SJSA1 (cell line): ENCODE measurements at regions not wholly inside any gene's neighbourhood (a gene's known extent, or its start where the extent isn't known, plus 50 kb on each side); places are given as distances from the start of the nearest gene placed in this dataset.

Experiments used
- DNase-seq, 2 experiments: peaks; one replicate each; pipeline ENCODE4 v3.0.0-alpha.2; 2015 to 2020; ENCODE audit warnings: low spot score in 2 of 2, low read depth in 1 of 2
- H3K27ac ChIP-seq: fragments of 250-450 bp; sonication (Bioruptor Pico); 2 replicates; pipeline ENCODE4 v1.5.1; 2020; ENCODE audit warnings: mild to moderate bottlenecking, moderate library complexity
- H3K27me3 ChIP-seq: fragments of 250-450 bp; sonication (Bioruptor Pico); replicated peaks from 2 replicates; pipeline ENCODE4 v1.5.1; 2020; ENCODE audit warnings: mild to moderate bottlenecking, moderate library complexity
- H3K36me3 ChIP-seq: fragments of 250-450 bp; sonication (Bioruptor Pico); 2 replicates; pipeline ENCODE4 v1.5.1; 2020; ENCODE audit warnings: mild to moderate bottlenecking
- H3K4me1 ChIP-seq: fragments of 250-450 bp; sonication (Bioruptor Pico); replicated peaks from 2 replicates; pipeline ENCODE4 v1.6.1; 2021; ENCODE audit warnings: mild to moderate bottlenecking
- H3K4me3 ChIP-seq: fragments of 250-450 bp; sonication (Bioruptor Pico); 2 replicates; pipeline ENCODE4 v1.5.1; 2020; ENCODE audit warnings: mild to moderate bottlenecking
- H3K9me3 ChIP-seq: fragments of 250-450 bp; sonication (Bioruptor Pico); replicated peaks from 2 replicates; pipeline ENCODE4 v1.5.1; 2020; ENCODE audit warnings: mild to moderate bottlenecking

- Histone ChIP-seq H3K27me3 (no peaks in the 10 kb centered on the region), H3K36me3 (no peaks in the 10 kb centered on the region), H3K27ac (no peak overlapping the region), H3K4me1 (peaks cover 10% of the 10 kb centered on the region), H3K9me3 (0 out of 2 replicates have a peak, but pooled peaks cover 4% of the 10 kb centered on the region), H3K4me3 (no peak overlapping the region)
- DNase-seq, result no peak
These were observed 150.0 kb downstream of the BTBD3 start for GRCh38 chr20:12067686-12068085.

DNA sequence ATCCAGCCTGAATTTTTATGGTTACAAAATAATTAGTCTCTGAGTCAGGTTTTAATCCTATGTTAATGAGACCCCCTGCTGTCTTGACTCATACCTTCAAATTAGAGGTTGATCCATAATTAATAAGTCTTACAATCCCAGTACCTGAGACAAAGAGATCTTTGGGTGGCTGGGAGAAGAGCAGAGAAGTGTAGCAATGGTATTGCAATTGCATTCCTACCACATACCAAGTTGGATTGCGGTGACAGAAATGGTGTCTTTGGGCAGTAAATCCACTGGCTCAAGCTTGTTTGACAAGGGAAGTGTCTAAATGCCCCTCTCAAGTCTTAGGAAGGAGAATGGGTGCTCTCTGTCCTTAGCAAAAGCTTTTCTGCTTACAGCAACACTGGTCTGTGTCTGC is 150.4 kb downstream of the BTBD3 start:
- DNase-seq, result no peak
- peaks cover 11% of the 10 kb centered on the region for H3K4me1 ChIP-seq
- no peak overlapping the region for H3K4me3 ChIP-seq
- H3K27me3 ChIP-seq, result no peaks in the 10 kb centered on the region
- H3K36me3 ChIP-seq, result no peaks in the 10 kb centered on the region
- H3K9me3 ChIP-seq, result 0 out of 2 replicates have a peak, but pooled peaks cover 4% of the 10 kb centered on the region
- no peak overlapping the region for H3K27ac ChIP-seq

- Histone ChIP-seq H3K27ac (no peak overlapping the region), H3K9me3 (0 out of 2 replicates have a peak, but pooled peaks cover 4% of the 10 kb centered on the region), H3K4me3 (no peak overlapping the region), H3K4me1 (peaks cover 11% of the 10 kb centered on the region), H3K27me3 (no peaks in the 10 kb centered on the region), H3K36me3 (no peaks in the 10 kb centered on the region)
- DNase-seq, result no peak
These were observed 151.5 kb downstream of the BTBD3 start for GRCh38 chr20:12069181-12069580.

- no peak overlapping the region for H3K27ac ChIP-seq
- H3K27me3 ChIP-seq, result no peaks in the 10 kb centered on the region
- no peak overlapping the region for H3K4me3 ChIP-seq
- H3K4me1 ChIP-seq, result peaks cover 11% of the 10 kb centered on the region
- no peaks in the 10 kb centered on the region for H3K36me3 ChIP-seq
- H3K9me3 ChIP-seq, result no peaks in the 10 kb centered on the region
- no peak for DNase-seq
These were observed 154.7 kb downstream of the BTBD3 start for GRCh38 chr20:12072221-12072953.

- Histone ChIP-seq H3K27ac (no peak overlapping the region), H3K4me3 (no peak overlapping the region), H3K36me3 (no peaks in the 10 kb centered on the region), H3K4me1 (peaks cover 11% of the 10 kb centered on the region), H3K9me3 (no peaks in the 10 kb centered on the region), H3K27me3 (no peaks in the 10 kb centered on the region)
- peak in 1 of 2 experiments; percentile 46 for DNase-seq
These were observed 155.2 kb downstream of the BTBD3 start for GRCh38 chr20:12072954-12073264.

DNA sequence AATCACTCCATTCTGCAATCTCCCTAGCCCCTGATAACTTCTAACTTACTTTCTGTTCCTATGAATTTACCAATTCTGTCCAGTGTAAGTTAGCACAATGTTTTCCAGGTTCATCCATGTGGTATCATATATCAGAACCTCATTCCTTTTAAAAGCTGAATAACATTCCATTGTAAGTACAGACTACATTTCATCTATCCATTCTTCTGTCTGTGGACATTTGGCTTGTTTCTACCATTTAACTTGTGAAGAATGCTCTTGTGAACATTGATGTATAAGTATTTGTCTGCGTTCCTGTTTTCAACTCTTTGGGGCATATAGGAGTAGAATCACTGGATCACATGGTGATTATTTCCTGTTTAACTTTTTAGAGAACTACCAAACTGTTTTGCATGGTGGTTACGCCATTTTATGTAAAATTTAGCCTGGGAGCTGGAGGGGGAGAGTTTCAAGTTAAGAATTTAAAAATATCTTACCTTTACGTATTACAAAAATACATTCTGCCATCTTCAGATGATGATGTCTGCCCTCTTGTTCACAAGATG is 156.5 kb downstream of the BTBD3 start:
- DNase-seq, result no peak
- peaks cover 11% of the 10 kb centered on the region for H3K4me1 ChIP-seq

DNA sequence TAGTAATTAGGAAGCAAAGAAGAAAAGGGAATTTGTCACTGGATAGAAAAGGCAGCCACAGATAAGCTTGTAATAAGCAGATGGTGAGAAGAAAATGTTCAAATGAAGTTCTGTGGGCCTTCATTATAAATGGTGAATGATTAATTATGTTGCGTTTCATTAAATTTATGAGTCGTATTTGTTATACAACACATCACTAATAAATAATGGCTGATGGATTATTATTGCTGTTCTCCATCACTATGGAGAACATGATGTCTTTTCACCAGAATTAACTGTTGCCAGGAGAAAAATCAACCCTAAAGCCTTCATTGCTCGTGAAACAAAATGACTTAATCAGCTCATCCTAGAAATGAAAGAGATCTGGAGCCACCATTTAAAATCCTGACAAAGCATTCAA is 158.5 kb downstream of the BTBD3 start:
- Histone ChIP-seq H3K27me3 (no peaks in the 10 kb centered on the region), H3K4me3 (no peak overlapping the region), H3K9me3 (no peaks in the 10 kb centered on the region), H3K27ac (no peak overlapping the region), H3K4me1 (peaks cover 11% of the 10 kb centered on the region), H3K36me3 (no peaks in the 10 kb centered on the region)
- no peak for DNase-seq

More for the DNA sequence above, 156.5 kb downstream of the BTBD3 start:
- H3K36me3 ChIP-seq, result no peaks in the 10 kb centered on the region
- H3K9me3 ChIP-seq, result no peaks in the 10 kb centered on the region
- H3K27me3 ChIP-seq, result no peaks in the 10 kb centered on the region
- no peak overlapping the region for H3K27ac ChIP-seq
- no peak overlapping the region for H3K4me3 ChIP-seq

DNA sequence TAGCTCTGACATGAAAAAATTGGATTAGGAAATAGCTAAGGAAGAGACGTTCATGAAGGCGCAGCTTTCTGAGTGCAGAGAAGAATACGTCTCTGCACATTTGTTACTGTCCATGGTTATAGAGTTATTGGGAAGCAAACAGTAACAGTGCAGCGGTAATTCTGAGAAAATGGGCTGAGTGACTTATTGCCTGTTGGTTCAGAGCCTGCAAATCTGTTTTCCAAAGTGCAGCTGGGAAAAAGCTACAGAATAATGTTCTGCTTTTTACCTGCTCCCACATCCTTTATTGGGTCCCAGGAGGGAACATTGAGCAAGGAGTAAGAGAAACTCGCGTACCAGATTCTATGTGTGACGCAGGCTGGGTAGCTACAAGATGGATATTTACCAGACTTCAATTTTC is 160.2 kb downstream of the BTBD3 start:
- no peak for DNase-seq
- Histone ChIP-seq H3K4me3 (no peak overlapping the region), H3K9me3 (no peaks in the 10 kb centered on the region), H3K27ac (no peak overlapping the region), H3K36me3 (no peaks in the 10 kb centered on the region), H3K4me1 (no peaks in the 10 kb centered on the region), H3K27me3 (no peaks in the 10 kb centered on the region)

- Histone ChIP-seq H3K27me3 (no peaks in the 10 kb centered on the region), H3K27ac (no peak overlapping the region), H3K36me3 (no peaks in the 10 kb centered on the region), H3K9me3 (no peaks in the 10 kb centered on the region), H3K4me3 (no peak overlapping the region), H3K4me1 (no peaks in the 10 kb centered on the region)
- DNase-seq, result no peak
These were observed 161.8 kb downstream of the BTBD3 start for GRCh38 chr20:12079490-12079889.

GRCh38 chr20:12083269-12083668 is 165.6 kb downstream of the BTBD3 start:
- no peaks in the 10 kb centered on the region for H3K4me1 ChIP-seq
- no peak overlapping the region for H3K27ac ChIP-seq
- no peak overlapping the region for H3K4me3 ChIP-seq
- H3K36me3 ChIP-seq, result no peaks in the 10 kb centered on the region
- H3K9me3 ChIP-seq, result 0 out of 2 replicates have a peak, but pooled peaks cover 3% of the 10 kb centered on the region
- H3K27me3 ChIP-seq, result no peaks in the 10 kb centered on the region
- no peak for DNase-seq

DNA sequence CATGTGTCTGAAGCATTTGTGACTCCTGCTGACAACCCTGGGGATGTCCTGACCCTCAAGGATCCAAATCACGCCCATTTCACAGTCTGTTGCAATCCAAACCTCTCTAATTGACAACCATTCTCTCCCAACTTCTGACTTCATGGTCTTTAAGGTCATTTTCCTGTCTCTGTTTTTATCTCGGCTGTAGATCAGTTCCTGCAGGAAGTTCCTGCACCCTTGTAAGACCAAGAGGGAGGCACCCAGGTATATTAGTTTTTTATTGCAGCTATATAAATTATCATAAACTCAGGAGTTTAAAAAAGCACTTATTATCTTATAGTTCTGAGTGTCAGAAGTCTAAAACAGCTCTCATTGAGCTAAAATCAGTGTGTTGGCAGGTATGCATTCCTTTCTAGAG is 166.8 kb downstream of the BTBD3 start:
- no peak for DNase-seq

GRCh38 chr20:12086359-12086758 is 168.7 kb downstream of the BTBD3 start:
- Histone ChIP-seq H3K27me3 (no peaks in the 10 kb centered on the region), H3K4me3 (no peak overlapping the region), H3K36me3 (no peaks in the 10 kb centered on the region), H3K9me3 (0 out of 2 replicates have a peak, but pooled peaks cover 3% of the 10 kb centered on the region), H3K27ac (no peak overlapping the region), H3K4me1 (no peaks in the 10 kb centered on the region)
- DNase-seq, result no peak

More for the DNA sequence above, 166.8 kb downstream of the BTBD3 start:
- H3K9me3 ChIP-seq, result 0 out of 2 replicates have a peak, but pooled peaks cover 3% of the 10 kb centered on the region
- H3K4me1 ChIP-seq, result no peaks in the 10 kb centered on the region
- no peak overlapping the region for H3K27ac ChIP-seq
- no peaks in the 10 kb centered on the region for H3K27me3 ChIP-seq
- H3K36me3 ChIP-seq, result no peaks in the 10 kb centered on the region
- H3K4me3 ChIP-seq, result no peak overlapping the region

DNA sequence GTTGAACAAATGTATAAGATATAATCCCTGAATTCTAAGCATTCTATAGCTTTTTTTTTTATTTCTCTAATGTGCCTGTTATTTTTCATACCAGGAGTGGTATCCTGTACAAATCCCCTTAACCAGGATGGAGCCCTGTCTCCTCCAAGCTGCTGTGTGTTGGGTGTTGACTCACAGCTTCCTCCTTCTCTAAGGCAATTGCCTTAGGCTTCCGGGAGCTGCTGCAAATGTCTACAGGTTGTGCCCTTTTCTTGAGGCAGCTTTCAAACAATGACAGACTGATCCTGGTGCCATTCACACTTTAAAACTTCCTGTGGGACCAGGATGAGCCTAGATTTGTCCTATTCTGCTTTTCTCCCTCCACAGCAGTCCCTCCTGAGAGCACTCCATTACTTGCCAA is 173.2 kb downstream of the BTBD3 start:
- Histone ChIP-seq H3K27me3 (no peaks in the 10 kb centered on the region), H3K27ac (no peak overlapping the region), H3K4me3 (no peak overlapping the region), H3K9me3 (0 out of 2 replicates have a peak, but pooled peaks cover 3% of the 10 kb centered on the region), H3K36me3 (no peaks in the 10 kb centered on the region), H3K4me1 (no peaks in the 10 kb centered on the region)
- DNase-seq, result no peak

GRCh38 chr20:12093057-12093796 is 175.5 kb downstream of the BTBD3 start:
- Histone ChIP-seq H3K9me3 (no peaks in the 10 kb centered on the region), H3K27ac (no peak overlapping the region), H3K4me1 (no peaks in the 10 kb centered on the region), H3K36me3 (no peaks in the 10 kb centered on the region), H3K27me3 (no peaks in the 10 kb centered on the region), H3K4me3 (no peak overlapping the region)
- DNase-seq, result no peak
